NCI-H2107 treated with DMSO at 0.1 percent for 48 hours (cell line): ENCODE measurements at regions not wholly inside any gene's neighbourhood (a gene's known extent, or its start where the extent isn't known, plus 50 kb on each side); places are given as distances from the start of the nearest gene placed in this dataset.

Experiments
- DNase-seq: peaks from one replicate; lab custom pipeline; 2025; ENCODE audit not compliant: unreplicated experiment; lab: John Stamatoyannopoulos, UW

DNA sequence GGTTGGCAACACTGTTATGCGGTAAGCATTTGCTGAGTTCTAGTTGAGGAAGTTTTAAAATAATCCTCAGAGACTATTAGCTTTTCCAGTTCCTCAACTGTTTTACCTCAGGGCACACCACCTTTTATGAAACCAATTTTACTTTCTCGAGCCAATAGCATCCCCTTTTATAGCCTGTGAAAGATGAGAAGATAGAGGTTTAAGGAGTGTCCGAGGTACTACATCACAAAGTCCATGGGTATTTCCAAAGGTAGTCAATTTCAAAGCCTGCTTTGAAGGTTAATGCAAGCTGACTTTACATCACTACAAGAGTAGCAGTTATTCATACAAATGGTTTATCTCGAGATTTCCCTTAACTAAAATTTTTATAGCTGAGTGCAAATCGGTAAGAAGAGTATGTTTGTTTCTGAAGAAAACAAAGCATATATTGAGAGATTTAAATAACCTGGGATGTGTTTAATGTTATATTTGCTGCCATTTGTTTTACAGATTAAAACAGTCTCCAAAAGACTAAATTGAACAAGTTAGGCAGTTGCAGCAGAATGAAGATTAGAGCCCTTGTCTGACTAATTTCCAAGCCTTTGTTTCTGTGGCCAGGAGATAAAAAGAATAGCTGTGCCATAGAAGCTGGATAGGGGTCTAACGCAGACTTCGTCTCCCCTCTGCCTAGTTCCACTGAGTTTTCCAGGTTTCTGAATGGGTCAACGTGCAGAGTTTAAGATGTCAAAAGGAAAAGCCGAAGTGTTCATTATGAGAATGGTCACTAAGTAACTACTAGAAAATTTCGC lies 74.7 kb upstream of the TRPC4 start:
- no peak for DNase-seq

DNA sequence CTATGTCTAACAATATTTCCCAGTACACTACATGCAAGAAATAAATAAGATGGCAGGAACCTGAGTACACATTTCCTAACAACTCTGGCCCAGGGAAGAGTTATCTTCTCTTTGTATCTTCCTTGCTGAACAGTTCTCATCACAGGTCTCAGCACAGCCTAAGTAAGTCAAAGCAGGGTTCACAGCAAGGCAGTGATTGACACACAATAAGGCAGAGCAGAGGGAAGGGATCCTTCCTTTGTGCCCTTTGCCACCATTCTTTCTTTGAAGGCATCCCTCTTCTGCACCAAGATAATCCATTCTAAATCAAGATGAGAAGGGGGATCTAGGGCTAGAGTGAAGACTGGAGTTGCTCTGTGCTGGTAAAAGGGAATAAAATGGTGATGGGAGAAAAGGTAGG lies 73.4 kb upstream of the TRPC4 start:
- no peak for DNase-seq

DNA sequence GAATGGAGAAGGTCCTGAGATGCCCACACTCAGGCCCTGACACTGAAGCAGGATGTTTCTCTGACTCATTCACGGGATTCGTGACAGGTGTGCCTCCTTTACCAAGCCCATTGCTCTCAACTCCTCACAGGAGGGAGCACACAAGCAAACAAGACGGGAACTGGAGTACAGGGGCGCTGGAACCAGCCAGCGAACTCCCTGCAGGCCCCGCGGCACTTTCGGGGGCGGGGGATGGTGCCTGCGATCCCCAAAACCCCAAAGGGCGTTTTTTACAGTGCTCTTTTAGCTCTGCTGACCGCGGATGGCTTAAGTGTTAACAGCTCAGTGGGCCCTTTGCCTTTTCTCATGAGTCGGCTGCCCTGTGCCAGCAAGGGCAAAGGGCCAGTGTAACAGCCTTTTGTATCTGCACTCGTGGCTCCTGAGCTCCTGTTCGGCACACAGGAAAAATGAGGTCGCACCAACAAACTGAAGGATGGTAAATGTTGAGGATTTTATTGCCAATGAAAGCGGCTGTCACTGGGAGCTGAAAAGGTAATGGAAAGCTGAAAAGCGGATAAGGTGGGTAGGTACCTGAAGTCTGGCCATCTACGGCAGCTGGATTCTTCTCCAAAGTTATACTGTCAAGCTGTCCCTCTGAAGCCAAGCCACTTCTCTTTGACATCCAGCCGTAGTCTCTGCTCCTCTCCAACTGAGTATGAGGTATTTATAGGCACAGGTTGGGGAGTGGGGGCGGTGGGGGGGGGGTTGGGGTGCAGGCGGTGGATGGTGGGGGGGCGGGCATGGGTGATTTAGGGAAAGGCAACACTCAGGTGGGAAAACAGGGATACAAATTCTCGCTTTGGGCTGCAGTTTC lies 65.0 kb upstream of the TRPC4 start:
- DNase-seq, result no peak

DNA sequence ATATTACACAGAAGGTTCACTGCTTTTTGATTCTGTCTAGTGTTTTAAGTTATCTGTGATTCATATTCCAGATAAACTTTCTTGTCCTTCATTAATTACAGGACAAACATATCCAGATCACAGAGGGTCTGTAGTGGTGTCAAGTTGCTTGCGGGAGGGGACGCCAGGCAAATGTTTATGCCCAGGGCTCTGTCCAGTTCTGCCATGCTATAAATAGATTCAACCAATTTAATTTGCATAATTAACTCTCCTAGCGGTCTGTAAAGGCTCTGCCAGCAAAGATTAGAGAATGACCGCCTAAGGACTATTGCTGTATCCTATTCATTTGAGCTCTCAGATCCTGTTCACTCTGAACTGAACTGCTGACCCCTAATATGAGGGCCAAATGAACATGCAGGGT lies 59.7 kb upstream of the TRPC4 start:
- no peak for DNase-seq

DNA sequence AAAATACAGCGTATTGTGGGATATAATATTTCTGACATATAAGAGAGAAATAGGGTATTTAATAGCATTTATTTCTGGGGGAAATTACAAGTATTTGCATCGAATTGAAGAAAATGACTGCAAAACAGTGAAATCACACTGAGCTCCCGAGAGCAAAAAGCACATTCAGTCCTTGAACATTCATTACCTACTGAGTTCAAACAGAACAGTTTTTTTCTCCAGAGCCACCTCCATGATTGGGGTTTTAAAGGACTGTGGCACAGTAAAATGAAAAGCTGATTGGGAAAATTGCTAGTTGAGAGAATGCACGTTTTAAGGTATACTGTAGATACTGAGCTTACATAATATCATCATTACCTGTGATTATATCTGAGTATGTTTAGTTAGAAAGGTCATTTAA lies 58.0 kb upstream of the TRPC4 start:
- DNase-seq, result no peak

DNA sequence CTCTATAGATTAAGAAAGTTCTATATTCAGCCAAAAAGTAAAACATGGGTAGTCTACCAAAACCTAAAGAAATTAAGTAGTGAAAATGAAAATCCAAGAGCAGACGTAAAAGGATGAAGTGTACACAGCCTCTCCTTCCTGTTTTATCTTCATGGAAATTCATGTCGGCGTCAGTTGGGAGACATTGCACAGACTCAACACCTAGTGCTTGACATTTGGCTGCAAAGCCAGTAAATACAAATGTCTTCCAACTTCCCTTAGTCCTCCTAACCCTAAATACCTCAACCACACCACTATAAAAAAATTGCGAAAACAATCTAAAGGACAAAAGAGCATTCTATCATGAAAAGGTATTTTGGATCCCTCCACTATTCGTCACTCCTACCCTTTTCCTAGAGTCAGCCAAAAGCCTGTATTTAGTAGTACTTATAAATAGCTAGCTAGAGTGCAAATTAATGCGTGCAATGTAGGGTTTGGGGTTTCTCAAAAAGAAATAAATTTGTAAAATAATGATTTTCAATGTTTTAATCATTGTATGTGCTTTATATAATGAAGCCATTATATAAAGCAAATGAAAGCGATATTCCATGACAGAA lies 56.4 kb upstream of the TRPC4 start:
- no peak for DNase-seq

DNA sequence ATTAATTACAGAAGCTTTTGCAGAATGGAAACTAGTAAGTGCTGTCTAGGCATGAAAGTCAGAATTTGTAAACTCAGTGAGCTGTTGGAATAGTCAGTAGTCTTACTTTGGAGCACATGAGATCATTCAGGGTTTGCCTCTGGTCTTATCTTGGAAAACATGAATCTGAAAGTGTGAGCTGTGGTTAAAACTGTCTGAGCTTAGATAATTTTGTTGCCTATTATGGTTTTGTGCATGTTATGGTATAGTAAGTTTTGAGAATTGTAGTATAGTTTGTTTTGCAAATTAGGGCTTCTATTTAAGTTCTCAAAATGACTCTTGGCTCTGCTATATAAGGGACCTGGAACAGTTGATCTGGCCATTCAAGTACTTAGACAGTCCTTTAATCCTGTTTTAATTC lies 53.7 kb upstream of the TRPC4 start:
- no peak for DNase-seq

DNA sequence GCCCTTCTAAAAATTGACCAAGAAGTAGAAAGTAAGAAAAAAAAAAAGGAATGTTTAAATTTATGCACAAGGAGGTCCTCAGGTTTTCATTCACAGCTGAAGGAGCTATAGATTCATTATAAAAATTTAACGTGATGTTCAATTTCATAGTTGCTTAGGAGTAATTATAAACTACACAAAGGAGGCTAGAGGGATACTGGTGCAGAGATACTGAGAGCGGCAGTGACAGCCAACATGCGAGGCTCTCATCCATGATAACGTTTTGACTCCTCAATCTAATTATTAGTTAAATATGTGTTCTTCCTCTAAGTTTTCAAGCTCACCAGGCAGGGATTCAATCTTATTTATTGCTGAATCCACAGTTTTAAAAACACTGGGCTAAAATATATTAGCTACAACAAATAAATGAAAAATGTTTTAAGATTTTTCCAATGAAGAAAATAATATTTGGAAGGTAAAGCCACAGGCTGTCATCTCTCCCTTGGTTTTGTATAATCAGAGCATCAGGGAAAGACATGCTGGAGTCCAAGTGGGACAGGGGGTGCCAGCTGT lies 49.8 kb upstream of the TRPC4 start:
- no peak for DNase-seq
